K562 (cell line): ENCODE measurements at regions not wholly inside any gene's neighbourhood (a gene's known extent, or its start where the extent isn't known, plus 50 kb on each side); places are given as distances from the start of the nearest gene placed in this dataset.

ENCODE experiments used
- ATAC-seq: fragments of 200-7000 bp; cut with Tn5 transposase; 3 replicates; pipeline ENCODE4 v1.9.1; 2020; ENCODE audit warnings: moderate library complexity
- BruUV-seq: library from RNA; stranded (reverse); fragments of 400-500 nt; replicated peaks from 2 replicates; lab custom pipeline; 2021; lab: Mats Ljungman, UMichigan
- CTCF ChIA-PET: fragments of 300-600 bp; formaldehyde crosslinking; extraction: SDS; loops from one replicate; lab custom pipeline; 2021; ENCODE audit warnings: low intra/inter-chr PET ratio; lab: Yijun Ruan, JAX
- POLR2A ChIA-PET: fragments of 300-600, 350-650 bp; sonication (Branson Sonifier 250); formaldehyde crosslinking; extraction: SDS; loops from one replicate; lab custom pipeline; 2021; ENCODE audit warnings: antibody characterized with exemption, inconsistent platforms; lab: Yijun Ruan, JAX
- DNase-seq, 4 experiments: peaks; one replicate each; pipeline versions ENCODE4 v3.0.0 to v3.0.0-alpha.2; 2011 to 2018; ENCODE audit warnings: low spot score in 3 of 4, mixed read lengths in 3 of 4; ENCODE audit errors: extremely low read depth in 1 of 4
- FAIRE-seq: peaks from 2 replicates; lab custom pipeline; 2011; peaks lifted over from hg19 to GRCh38; lab: Jason Lieb, UNC
- H2AFZ ChIP-seq: 2 replicates; pipeline ENCODE4 v1.6.0; 2011; ENCODE audit warnings: low read depth, low read length, control low read depth, inconsistent platforms
- H3K27ac ChIP-seq: fragments of 200-600 bp; 3 replicates; pipeline ENCODE4 v1.8.0; 2011; ENCODE audit warnings: low read depth, mild to moderate bottlenecking, control low read depth, inconsistent platforms, low read length, moderate library complexity, mixed read lengths; ENCODE audit errors: extremely low read depth
- H3K27me3 ChIP-seq, 2 experiments: fragments of 300-600 bp in 1 of 2; 2 replicates in 1 of 2; 3 replicates in 1 of 2; pipeline versions ENCODE4 v1.6.0 to v1.8.0; 2011; ENCODE audit warnings: inconsistent platforms in 2 of 2, low read length in 2 of 2, mild to moderate bottlenecking in 1 of 2, mixed read lengths in 1 of 2, moderate library complexity in 1 of 2; ENCODE audit not compliant: control insufficient read depth in 2 of 2, insufficient read depth in 2 of 2
- H3K36me3 ChIP-seq: fragments of 300-600 bp; 3 replicates; pipeline ENCODE4 v1.8.0; 2011; ENCODE audit warnings: mild to moderate bottlenecking, low read length, inconsistent platforms; ENCODE audit not compliant: control insufficient read depth, insufficient read depth
- H3K4me1 ChIP-seq, 2 experiments: fragments of 200-600 bp in 1 of 2; replicated peaks in 1 of 2; 2 replicates in 1 of 2; 3 replicates in 1 of 2; pipeline versions ENCODE4 v1.5.1 to v1.8.0; 2011; ENCODE audit warnings: inconsistent platforms in 2 of 2, low read length in 2 of 2, mild to moderate bottlenecking in 1 of 2, mixed read lengths in 1 of 2, moderate library complexity in 1 of 2; ENCODE audit not compliant: control insufficient read depth in 2 of 2, insufficient read depth in 2 of 2
- H3K4me2 ChIP-seq: 2 replicates; pipeline ENCODE4 v1.6.1; 2011; ENCODE audit warnings: low read length, control low read depth, inconsistent platforms, mixed read lengths; ENCODE audit not compliant: insufficient read depth
- H3K4me3 ChIP-seq: fragments of 200-600 bp; sonication (generic), shearing (Covaris generic); 2 replicates; pipeline ENCODE4 v1.5.1; 2016; ENCODE audit warnings: control low read depth, inconsistent platforms
- H3K79me2 ChIP-seq: fragments of 200-600 bp; 3 replicates; pipeline ENCODE4 v1.8.0; 2011; ENCODE audit warnings: low read length, inconsistent platforms; ENCODE audit not compliant: control insufficient read depth, insufficient read depth
- H3K9ac ChIP-seq, 2 experiments: 2 replicates each; pipeline versions ENCODE4 v1.6.0 to v1.6.1; 2011; ENCODE audit warnings: low read depth in 2 of 2, low read length in 2 of 2, control low read depth in 1 of 2, inconsistent platforms in 1 of 2, mild to moderate bottlenecking in 1 of 2, mixed read lengths in 1 of 2; ENCODE audit not compliant: insufficient read depth in 1 of 2
- H3K9me1 ChIP-seq: one replicate; pipeline ENCODE4 v1.6.0; 2011; ENCODE audit warnings: inconsistent platforms, mild to moderate bottlenecking, low read length, moderate library complexity; ENCODE audit not compliant: control insufficient read depth, insufficient read depth
- H3K9me3 ChIP-seq: replicated peaks from 2 replicates; pipeline ENCODE4 v1.5.1; 2011; ENCODE audit warnings: low read depth, low read length, inconsistent platforms; ENCODE audit not compliant: control insufficient read depth, insufficient read depth
- H4K20me1 ChIP-seq: replicated peaks from 2 replicates; pipeline ENCODE4 v1.6.1; 2011; ENCODE audit warnings: low read length, inconsistent platforms, mixed read lengths; ENCODE audit not compliant: control insufficient read depth, insufficient read depth
- AFF1 ChIP-seq, 2 experiments: fragments of 450-650 bp; IDR thresholded peaks; 2 replicates each; pipeline ENCODE4 v1.6.1; 2018; ENCODE audit warnings: mild to moderate bottlenecking in 2 of 2, low read depth in 1 of 2; ENCODE audit not compliant: partially characterized antibody in 2 of 2
- ATF3 ChIP-seq, 2 experiments: fragments of 450-650 bp in 1 of 2; sonication (generic) in 1 of 2; formaldehyde crosslinking in 1 of 2; IDR thresholded peaks in 1 of 2; conservative IDR thresholded peaks in 1 of 2; 2 replicates each; pipeline versions ENCODE4 v1.6.1 to v1.8.1; 2016 to 2023; ENCODE audit warnings: mild to moderate bottlenecking in 2 of 2, moderate library complexity in 2 of 2, inconsistent platforms in 1 of 2, missing genetic modification reagents in 1 of 2
- BCOR ChIP-seq: fragments of 450-650 bp; IDR thresholded peaks from 2 replicates; pipeline ENCODE4 v1.6.1; 2016
- ETV1 ChIP-seq: fragments of 450-650 bp; conservative IDR thresholded peaks from 2 replicates; pipeline ENCODE4 v1.6.1; 2016; ENCODE audit warnings: missing genetic modification characterization, control low read depth, low read depth, missing compliant biosample characterization
- MEIS2 ChIP-seq: fragments of 450-650 bp; IDR thresholded peaks from 2 replicates; pipeline ENCODE4 v1.6.1; 2014; ENCODE audit warnings: mild to moderate bottlenecking; ENCODE audit not compliant: partially characterized antibody
- SMAD2 ChIP-seq: fragments of 150-350 bp; IDR thresholded peaks from 2 replicates; pipeline ENCODE4 v1.6.1; 2014; ENCODE audit warnings: low read depth, mild to moderate bottlenecking, low read length
- THRB ChIP-seq: fragments of 450-650 bp; formaldehyde crosslinking; conservative IDR thresholded peaks from 2 replicates; pipeline ENCODE4 v1.4.0; 2022; ENCODE audit warnings: mild to moderate bottlenecking, missing genetic modification characterization
- ZBTB12 ChIP-seq: fragments of 250-450 bp; sonication (Bioruptor Pico); IDR thresholded peaks from 2 replicates; pipeline ENCODE4 v1.4.0; 2020
- ZBTB17 ChIP-seq: fragments of 450-650 bp; formaldehyde crosslinking; IDR thresholded peaks from 2 replicates; pipeline ENCODE4 v1.4.0; 2020; ENCODE audit warnings: mild to moderate bottlenecking
- ZC3H11A ChIP-seq: IDR thresholded peaks from 2 replicates; pipeline ENCODE4 v1.6.1; 2012; ENCODE audit warnings: low read depth, low read length, improper control_type of control experiment
- ZFX ChIP-seq: sonication (generic); formaldehyde crosslinking; IDR thresholded peaks from 2 replicates; pipeline ENCODE4 v1.8.0; 2022; ENCODE audit warnings: mild to moderate bottlenecking, missing genetic modification reagents, moderate library complexity
- ZNF589 ChIP-seq: fragments of 200-800 bp; sonication (Bioruptor generic); IDR thresholded peaks from 2 replicates; pipeline ENCODE4 v1.6.1; 2016; ENCODE audit warnings: low read depth, missing genetic modification characterization, missing compliant biosample characterization
- ZNF76 ChIP-seq: fragments of 250-450 bp; sonication (Bioruptor Pico); IDR thresholded peaks from 2 replicates; pipeline ENCODE4 v1.4.0; 2020; ENCODE audit warnings: mild to moderate bottlenecking, moderate library complexity, borderline replicate concordance
- ZNF830 ChIP-seq: fragments of 250-450 bp; sonication (Bioruptor Pico); IDR thresholded peaks from 2 replicates; pipeline ENCODE4 v1.5.0; 2021; ENCODE audit warnings: mild to moderate bottlenecking
- WGBS: fragments of 100-300 bp; shearing (Covaris generic); methylation state at CpG from one replicate; pipeline ENCODE4 v1.1.6; 2016; ENCODE audit warnings: low coverage, mixed read lengths; ENCODE audit not compliant: insufficient coverage; ENCODE audit errors: missing lambda C conversion rate; 5-methylcytosine and 5-hydroxymethylcytosine counted together
- in situ Hi-C: fragments of 300-500 bp; cut with MboI; formaldehyde crosslinking; loops from 4 replicates; pipeline ENCODE4 v1.15.0; 2018; ENCODE audit warnings: inconsistent platforms, mixed read lengths
- intact Hi-C: fragments of 100-400 bp; cut with micrococcal nuclease; formaldehyde crosslinking; loops from 2 replicates; pipeline ENCODE4 v1.14.2; 2022

- ATAC-seq (no peak), DNase-seq (no peak), FAIRE-seq (no peak)
- 0% methylated on average over 2 of the region's 2 CpGs for WGBS
- no TSS peak for BruUV-seq
- Histone ChIP-seq H3K27ac (no peak overlapping the region), H3K4me1 (peaks cover 0 to 10% of the 10 kb centered on the region in 2 experiments; a peak in 3 of 5 replicates), H3K9ac (no peak overlapping the region), H3K27me3 (no peaks in the 10 kb centered on the region), H2AFZ (no peak overlapping the region), H3K9me3 (no peaks in the 10 kb centered on the region), H3K79me2 (no peaks in the 10 kb centered on the region), H3K36me3 (no peaks in the 10 kb centered on the region), H3K9me1 (no peaks in the 10 kb centered on the region), H4K20me1 (no peaks in the 10 kb centered on the region), H3K4me3 (no peak overlapping the region), H3K4me2 (no peak overlapping the region)
- ChIA-PET CTCF (no interaction called here), POLR2A (interaction anchor here (0.6 to 0.7 kb wide), 2 partner anchors 9 to 12 kb away, joined by 3 read pairs; no protein-coding TSS in a partner anchor)
- intact Hi-C loops, result no loop called here
- in situ Hi-C loops, result no loop called here
- TF ChIP-seq ETV1 (tag) (no peak), ZC3H11A (no peak), BCOR (no peak), AFF1 (IDR thresholded peaks at IDR 0.05; ENCODE audit: low read depth in 1 of 2, partially characterized antibody in 2 of 2) (no peak), ZNF76 (CRISPR knock-in tag) (no peak), ZBTB12 (CRISPR knock-in tag) (no peak), ZNF830 (CRISPR knock-in tag) (no peak), THRB (CRISPR knock-in tag) (no peak), ATF3 (IDR thresholded peaks at IDR 0.05) (no peak), ATF3 (CRISPR knock-in tag; conservative IDR thresholded peaks at IDR 0.05) (no peak), MEIS2 (no peak), SMAD2 (no peak), ZFX (CRISPR knock-in tag) (no peak), ZNF589 (CRISPR knock-in tag) (no peak), ZBTB17 (no peak)
Measured at GRCh38 chr4:188221090-188221489, 81.8 kb downstream of the TRIML1 start.
